A673 (cell line): ENCODE measurements at regions not wholly inside any gene's neighbourhood (a gene's known extent, or its start where the extent isn't known, plus 50 kb on each side); places are given as distances from the start of the nearest gene placed in this dataset.

Experiments used
- BruUV-seq: library from RNA; stranded (reverse); fragments of 400-500 nt; replicated peaks from 2 replicates; lab custom pipeline; 2021; lab: Mats Ljungman, UMichigan
- CTCF ChIA-PET: fragments of 300-600 bp; sonication (Branson Sonifier 250); formaldehyde crosslinking; loops from one replicate; lab custom pipeline; 2022; ENCODE audit warnings: antibody characterized with exemption; lab: Charles Lee
- POLR2A ChIA-PET: fragments of 300-600 bp; sonication (Branson Sonifier 250); formaldehyde crosslinking; loops from one replicate; lab custom pipeline; 2022; ENCODE audit warnings: antibody characterized with exemption; ENCODE audit not compliant: low non-redundant PET; lab: Charles Lee
- DNase-seq: peaks from one replicate; pipeline ENCODE4 v3.0.0-alpha.2; 2015; ENCODE audit warnings: low spot score
- H3K27ac ChIP-seq: fragments of 200-600 bp; sonication (generic); 2 replicates; pipeline ENCODE4 v1.5.1; 2016; ENCODE audit warnings: mixed run types, low read depth, mild to moderate bottlenecking, mixed read lengths, antibody characterized with exemption, low read length; ENCODE audit not compliant: poor library complexity, severe bottlenecking
- H3K27me3 ChIP-seq: fragments of 200-600 bp; sonication (generic); replicated peaks from 2 replicates; pipeline ENCODE4 v1.6.1; 2017; ENCODE audit warnings: mixed run types, low read depth, mild to moderate bottlenecking, mixed read lengths, antibody characterized with exemption, low read length; ENCODE audit not compliant: insufficient read depth, poor library complexity
- H3K36me3 ChIP-seq: fragments of 200-600 bp; sonication (generic); 2 replicates; pipeline ENCODE4 v1.6.1; 2016; ENCODE audit warnings: mixed run types, mild to moderate bottlenecking, mixed read lengths, antibody characterized with exemption, low read length; ENCODE audit not compliant: insufficient read depth, poor library complexity, severe bottlenecking
- H3K4me1 ChIP-seq: fragments of 200-600 bp; sonication (generic); 2 replicates; pipeline ENCODE4 v1.6.1; 2017; ENCODE audit warnings: mixed run types, mild to moderate bottlenecking, mixed read lengths, antibody characterized with exemption, low read length; ENCODE audit not compliant: insufficient read depth, poor library complexity, severe bottlenecking
- H3K4me3 ChIP-seq: fragments of 200-600 bp; sonication (generic); 2 replicates; pipeline ENCODE4 v1.5.1; 2016; ENCODE audit warnings: low read depth, mixed run types, mild to moderate bottlenecking, mixed read lengths, low read length; ENCODE audit not compliant: poor library complexity, severe bottlenecking
- H3K9me3 ChIP-seq: fragments of 200-600 bp; sonication (generic); 2 replicates; pipeline ENCODE4 v1.6.1; 2016; ENCODE audit warnings: mixed run types, low read depth, mild to moderate bottlenecking, mixed read lengths, antibody characterized with exemption, low read length; ENCODE audit not compliant: poor library complexity, severe bottlenecking
- EZH2 ChIP-seq: fragments of 200-600 bp; sonication (generic); IDR thresholded peaks from 2 replicates; pipeline ENCODE4 v1.6.1; 2017; ENCODE audit warnings: borderline replicate concordance, low read depth, mild to moderate bottlenecking, mixed read lengths, antibody characterized with exemption, low read length; ENCODE audit not compliant: poor library complexity, severe bottlenecking
- intact Hi-C: fragments of 100-400 bp; cut with micrococcal nuclease; formaldehyde crosslinking; loops from one replicate; pipeline ENCODE4 v1.10.0; 2022; ENCODE audit not compliant: unreplicated experiment
- TF ChIP-seq, protein P1 (sequence below): fragments of 300-800, 200-600 bp; sonication (generic); conservative IDR thresholded peaks from 2 replicates; pipeline ENCODE4 v1.5.1; 2017; ENCODE audit warnings: low read depth, mild to moderate bottlenecking, antibody characterized with exemption, low read length, moderate library complexity, mixed read lengths

DNA sequence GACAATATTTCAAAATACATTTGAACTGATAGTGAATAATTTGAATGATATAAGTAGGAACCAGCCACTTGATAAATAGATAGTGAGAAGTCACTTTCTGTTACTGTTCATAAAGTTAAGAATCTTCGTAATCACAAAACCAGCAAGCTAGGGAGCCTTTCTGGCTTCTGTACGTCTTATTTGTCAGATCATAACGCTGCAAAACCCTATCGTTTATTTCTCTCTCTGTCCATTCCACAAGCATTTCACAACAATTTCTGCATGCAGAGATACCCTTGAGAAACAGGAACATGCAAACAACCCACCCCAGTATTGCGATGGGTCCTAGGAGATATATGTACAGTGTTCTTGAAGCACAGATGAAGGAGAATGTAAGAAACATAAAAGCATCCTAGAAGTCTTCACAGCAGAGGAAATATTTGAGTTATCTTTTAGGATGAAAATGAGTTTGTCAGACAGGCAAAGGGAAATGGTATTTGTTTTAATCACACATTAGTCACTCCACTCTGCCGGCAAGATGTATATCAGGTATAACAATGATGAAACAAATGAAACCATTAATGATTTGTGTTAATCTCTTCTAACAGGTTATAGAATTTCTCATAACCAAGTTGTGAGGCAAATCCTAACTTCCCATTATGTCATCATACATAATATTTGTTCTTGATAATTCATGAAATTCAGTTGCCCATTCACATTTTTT, 668.7 kb upstream of the FTMT start:
- H3K27me3 ChIP-seq, result no peaks in the 10 kb centered on the region
- no TSS peak for BruUV-seq
- H3K9me3 ChIP-seq, result no peaks in the 10 kb centered on the region
- no peaks in the 10 kb centered on the region for H3K36me3 ChIP-seq
- ChIA-PET POLR2A (no interaction called here), CTCF (no interaction called here)
- TF ChIP-seq EZH2, result no peak
- TF ChIP-seq, protein P1, sequence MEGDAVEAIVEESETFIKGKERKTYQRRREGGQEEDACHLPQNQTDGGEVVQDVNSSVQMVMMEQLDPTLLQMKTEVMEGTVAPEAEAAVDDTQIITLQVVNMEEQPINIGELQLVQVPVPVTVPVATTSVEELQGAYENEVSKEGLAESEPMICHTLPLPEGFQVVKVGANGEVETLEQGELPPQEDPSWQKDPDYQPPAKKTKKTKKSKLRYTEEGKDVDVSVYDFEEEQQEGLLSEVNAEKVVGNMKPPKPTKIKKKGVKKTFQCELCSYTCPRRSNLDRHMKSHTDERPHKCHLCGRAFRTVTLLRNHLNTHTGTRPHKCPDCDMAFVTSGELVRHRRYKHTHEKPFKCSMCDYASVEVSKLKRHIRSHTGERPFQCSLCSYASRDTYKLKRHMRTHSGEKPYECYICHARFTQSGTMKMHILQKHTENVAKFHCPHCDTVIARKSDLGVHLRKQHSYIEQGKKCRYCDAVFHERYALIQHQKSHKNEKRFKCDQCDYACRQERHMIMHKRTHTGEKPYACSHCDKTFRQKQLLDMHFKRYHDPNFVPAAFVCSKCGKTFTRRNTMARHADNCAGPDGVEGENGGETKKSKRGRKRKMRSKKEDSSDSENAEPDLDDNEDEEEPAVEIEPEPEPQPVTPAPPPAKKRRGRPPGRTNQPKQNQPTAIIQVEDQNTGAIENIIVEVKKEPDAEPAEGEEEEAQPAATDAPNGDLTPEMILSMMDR, result no peak
- intact Hi-C loops, result no loop called here
- DNase-seq, result no peak
- H3K4me1 ChIP-seq, result no peaks in the 10 kb centered on the region
- no peak overlapping the region for H3K27ac ChIP-seq
- H3K4me3 ChIP-seq, result no peak overlapping the region

GRCh38 chr5:121188849-121189248, 662.8 kb upstream of the FTMT start:
- ChIA-PET CTCF (no interaction called here), POLR2A (no interaction called here)
- intact Hi-C loops, result no loop called here
- Histone ChIP-seq H3K36me3 (no peaks in the 10 kb centered on the region), H3K4me3 (no peak overlapping the region), H3K27ac (no peak overlapping the region), H3K27me3 (no peaks in the 10 kb centered on the region), H3K9me3 (no peaks in the 10 kb centered on the region), H3K4me1 (peaks cover 5% of the 10 kb centered on the region)
- TF ChIP-seq EZH2, result no peak
- TF ChIP-seq, protein P1, result no peak
- no peak for DNase-seq
- BruUV-seq, result no TSS peak

- no peak for TF ChIP-seq EZH2
- TF ChIP-seq, protein P1, result no peak
- H3K27ac ChIP-seq, result no peak overlapping the region
- CTCF ChIA-PET, result no interaction called here
- POLR2A ChIA-PET, result no interaction called here
- H3K4me3 ChIP-seq, result no peak overlapping the region
- no peaks in the 10 kb centered on the region for H3K36me3 ChIP-seq
- intact Hi-C loops, result no loop called here
- peaks cover 5% of the 10 kb centered on the region for H3K4me1 ChIP-seq
- no peaks in the 10 kb centered on the region for H3K27me3 ChIP-seq
- peak; percentile 66 for DNase-seq
- BruUV-seq, result no TSS peak
- H3K9me3 ChIP-seq, result no peaks in the 10 kb centered on the region
These were observed 662.1 kb upstream of the FTMT start for GRCh38 chr5:121189342-121190305.
